ENCODE measurements at regions not wholly inside any gene's neighbourhood (a gene's known extent, or its start where the extent isn't known, plus 50 kb on each side); places are given as distances from the start of the nearest gene placed in this dataset.
A peak's percentile ranks its signal among the peaks of the same experiment; 100 is the strongest.

- no peak overlapping the region for H3K4me3 ChIP-seq (replicated peaks; ENCODE audit: low read depth, low read length)
- no peak for DNase-seq (ENCODE audit: extremely low read depth, low read depth)
- TF ChIP-seq CTCF (IDR thresholded peaks at IDR 0.05; ENCODE audit: low read depth, low read length, missing control alignments) = no peak
Observed at GRCh38 chr2:44843641-44844310, 97.7 kb upstream of the SIX3 start.

GRCh38 chr2:44844651-44845270 is 96.7 kb upstream of the SIX3 start:
- no peak for TF ChIP-seq CTCF (IDR thresholded peaks at IDR 0.05; ENCODE audit: low read depth, low read length, missing control alignments)
- H3K4me3 ChIP-seq (replicated peaks; ENCODE audit: low read depth, low read length) = no peak overlapping the region
- DNase-seq (ENCODE audit: extremely low read depth, low read depth) = peak; percentile 1

- no peak for TF ChIP-seq CTCF (IDR thresholded peaks at IDR 0.05; ENCODE audit: low read depth, low read length, missing control alignments)
- DNase-seq (ENCODE audit: extremely low read depth, low read depth) = no peak
- H3K4me3 ChIP-seq (replicated peaks; ENCODE audit: low read depth, low read length) = no peak overlapping the region
Observed at GRCh38 chr2:44848026-44848425, 93.5 kb upstream of the SIX3 start.

GRCh38 chr2:44850016-44850415 is 91.5 kb upstream of the SIX3 start:
- no peak for TF ChIP-seq CTCF (IDR thresholded peaks at IDR 0.05; ENCODE audit: low read depth, low read length, missing control alignments)
- DNase-seq (ENCODE audit: extremely low read depth, low read depth) = no peak
- no peak overlapping the region for H3K4me3 ChIP-seq (replicated peaks; ENCODE audit: low read depth, low read length)

GRCh38 chr2:44851518-44851917 is 90.0 kb upstream of the SIX3 start:
- TF ChIP-seq CTCF (IDR thresholded peaks at IDR 0.05; ENCODE audit: low read depth, low read length, missing control alignments) = no peak
- no peak for DNase-seq (ENCODE audit: extremely low read depth, low read depth)
- no peak overlapping the region for H3K4me3 ChIP-seq (replicated peaks; ENCODE audit: low read depth, low read length)

- H3K4me3 ChIP-seq (replicated peaks; ENCODE audit: low read depth, low read length) = no peak overlapping the region
- no peak for TF ChIP-seq CTCF (IDR thresholded peaks at IDR 0.05; ENCODE audit: low read depth, low read length, missing control alignments)
- DNase-seq (ENCODE audit: extremely low read depth, low read depth) = no peak
Observed at GRCh38 chr2:44852594-44852993, 88.9 kb upstream of the SIX3 start.
